GM10248 (cell line): ENCODE measurements at regions not wholly inside any gene's neighbourhood (a gene's known extent, or its start where the extent isn't known, plus 50 kb on each side); places are given as distances from the start of the nearest gene placed in this dataset.
"Not testable (repeated sequence)": the region's sequence is repeated elsewhere in the genome, so short reads cannot be mapped to it uniquely, and the experiment has no call there.

Source experiments
- CTCF ChIA-PET: fragments of 300-600 bp; sonication (Branson Sonifier 250); formaldehyde crosslinking; extraction: SDS; loops from one replicate; lab custom pipeline; 2021; ENCODE audit warnings: antibody characterized with exemption; lab: Yijun Ruan, JAX
- POLR2A ChIA-PET: fragments of 350-650 bp; sonication (Branson Sonifier 250); formaldehyde crosslinking; extraction: SDS; loops from one replicate; lab custom pipeline; 2020; ENCODE audit warnings: antibody characterized with exemption; lab: Yijun Ruan, JAX
- DNase-seq: peaks from one replicate; pipeline ENCODE4 v3.0.0; 2012; ENCODE audit errors: extremely low spot score
- TF ChIP-seq, protein P1 (sequence below): IDR thresholded peaks from 2 replicates; pipeline ENCODE4 v1.5.1; 2012; ENCODE audit warnings: mild to moderate bottlenecking, low read depth; ENCODE audit errors: extremely low read depth, missing control alignments, control extremely low read depth

DNA sequence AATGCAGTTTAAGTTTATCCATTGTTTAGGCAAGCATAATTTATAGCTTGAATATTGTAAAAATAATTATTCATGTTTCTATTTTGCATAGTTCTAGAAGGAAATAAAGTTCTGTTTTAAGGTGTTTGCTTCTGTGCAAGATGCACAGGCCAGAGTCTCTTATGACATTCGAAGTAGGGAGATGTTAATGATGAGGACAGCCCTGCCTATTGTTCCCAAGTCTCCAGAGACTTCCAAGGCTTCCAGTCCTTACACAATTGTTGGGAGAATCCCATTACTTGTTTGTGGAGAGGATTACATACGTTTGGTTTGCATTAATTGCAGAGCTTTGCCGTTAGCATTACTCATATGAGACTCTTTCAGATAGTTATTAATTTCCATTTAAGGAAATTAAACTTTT lies 96.2 kb upstream of the ANK2 start:
- CTCF ChIA-PET = interaction anchor here (1.6 to 2.9 kb wide), 3 partner anchors 9 to 144 kb away, joined by 4 to 25 read pairs (median 23); no protein-coding TSS in a partner anchor
- TF ChIP-seq, protein P1, sequence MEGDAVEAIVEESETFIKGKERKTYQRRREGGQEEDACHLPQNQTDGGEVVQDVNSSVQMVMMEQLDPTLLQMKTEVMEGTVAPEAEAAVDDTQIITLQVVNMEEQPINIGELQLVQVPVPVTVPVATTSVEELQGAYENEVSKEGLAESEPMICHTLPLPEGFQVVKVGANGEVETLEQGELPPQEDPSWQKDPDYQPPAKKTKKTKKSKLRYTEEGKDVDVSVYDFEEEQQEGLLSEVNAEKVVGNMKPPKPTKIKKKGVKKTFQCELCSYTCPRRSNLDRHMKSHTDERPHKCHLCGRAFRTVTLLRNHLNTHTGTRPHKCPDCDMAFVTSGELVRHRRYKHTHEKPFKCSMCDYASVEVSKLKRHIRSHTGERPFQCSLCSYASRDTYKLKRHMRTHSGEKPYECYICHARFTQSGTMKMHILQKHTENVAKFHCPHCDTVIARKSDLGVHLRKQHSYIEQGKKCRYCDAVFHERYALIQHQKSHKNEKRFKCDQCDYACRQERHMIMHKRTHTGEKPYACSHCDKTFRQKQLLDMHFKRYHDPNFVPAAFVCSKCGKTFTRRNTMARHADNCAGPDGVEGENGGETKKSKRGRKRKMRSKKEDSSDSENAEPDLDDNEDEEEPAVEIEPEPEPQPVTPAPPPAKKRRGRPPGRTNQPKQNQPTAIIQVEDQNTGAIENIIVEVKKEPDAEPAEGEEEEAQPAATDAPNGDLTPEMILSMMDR = no peak
- POLR2A ChIA-PET = no interaction called here
- no peak for DNase-seq

DNA sequence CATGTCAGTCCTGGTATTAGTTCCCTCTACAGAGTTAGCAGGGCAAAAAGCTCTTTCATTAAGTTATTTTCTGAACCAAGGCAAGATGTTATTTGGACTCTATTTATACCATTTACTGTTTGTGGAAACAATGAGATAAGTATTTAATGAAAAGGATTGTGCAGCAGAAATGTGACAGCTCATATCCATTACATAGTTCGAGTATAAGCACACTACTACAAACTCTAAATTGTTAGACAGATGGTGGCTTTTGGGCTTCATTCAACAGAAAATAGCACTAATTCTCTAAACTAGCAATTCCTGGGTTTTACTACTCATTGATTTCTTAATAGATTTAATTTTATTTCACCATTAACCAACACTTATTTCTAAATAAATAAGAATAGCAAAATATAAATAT lies 95.2 kb upstream of the ANK2 start:
- CTCF ChIA-PET = no interaction called here
- DNase-seq = no peak
- TF ChIP-seq, protein P1 = no peak
- POLR2A ChIA-PET = no interaction called here

DNA sequence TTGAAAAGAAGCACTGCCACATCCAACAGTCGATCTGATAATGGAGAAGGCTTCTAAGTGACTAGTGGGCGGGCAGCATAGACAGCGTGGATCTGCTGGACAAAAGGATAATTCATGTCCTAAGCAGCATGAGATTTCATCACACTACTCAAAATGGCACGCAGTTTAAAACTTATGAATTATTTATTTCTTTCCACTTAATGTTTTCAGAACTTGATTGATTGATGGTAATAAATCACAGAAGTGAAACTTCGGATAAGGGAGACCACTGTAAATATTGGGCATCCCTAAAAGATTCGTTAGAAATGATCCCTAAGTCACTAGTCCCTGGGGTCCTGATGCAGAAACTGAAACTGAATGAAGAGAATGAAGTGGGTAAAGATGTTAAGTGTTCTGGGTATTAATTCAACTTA lies 93.0 kb upstream of the ANK2 start:
- TF ChIP-seq, protein P1 = no peak
- POLR2A ChIA-PET = no interaction called here
- no peak for DNase-seq
- CTCF ChIA-PET = no interaction called here

DNA sequence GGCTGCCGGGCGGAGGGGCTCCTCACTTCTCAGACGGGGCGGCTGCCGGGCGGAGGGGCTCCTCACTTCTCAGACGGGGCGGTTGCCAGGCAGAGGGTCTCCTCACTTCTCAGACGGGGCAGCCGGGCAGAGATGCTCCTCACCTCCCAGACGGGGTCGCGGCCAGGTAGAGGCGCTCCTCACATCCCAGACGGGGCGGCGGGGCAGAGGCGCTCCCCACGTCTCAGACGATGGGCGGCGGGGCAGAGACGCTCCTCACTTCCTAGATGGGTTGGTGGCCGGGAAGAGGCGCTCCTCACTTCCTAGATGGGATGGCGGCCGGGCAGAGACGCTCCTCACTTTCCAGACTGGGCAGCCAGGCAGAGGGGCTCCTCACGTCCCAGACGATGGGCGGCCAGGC lies 91.7 kb upstream of the ANK2 start:
- POLR2A ChIA-PET, CTCF ChIA-PET, DNase-seq: not testable (repeated sequence)

DNA sequence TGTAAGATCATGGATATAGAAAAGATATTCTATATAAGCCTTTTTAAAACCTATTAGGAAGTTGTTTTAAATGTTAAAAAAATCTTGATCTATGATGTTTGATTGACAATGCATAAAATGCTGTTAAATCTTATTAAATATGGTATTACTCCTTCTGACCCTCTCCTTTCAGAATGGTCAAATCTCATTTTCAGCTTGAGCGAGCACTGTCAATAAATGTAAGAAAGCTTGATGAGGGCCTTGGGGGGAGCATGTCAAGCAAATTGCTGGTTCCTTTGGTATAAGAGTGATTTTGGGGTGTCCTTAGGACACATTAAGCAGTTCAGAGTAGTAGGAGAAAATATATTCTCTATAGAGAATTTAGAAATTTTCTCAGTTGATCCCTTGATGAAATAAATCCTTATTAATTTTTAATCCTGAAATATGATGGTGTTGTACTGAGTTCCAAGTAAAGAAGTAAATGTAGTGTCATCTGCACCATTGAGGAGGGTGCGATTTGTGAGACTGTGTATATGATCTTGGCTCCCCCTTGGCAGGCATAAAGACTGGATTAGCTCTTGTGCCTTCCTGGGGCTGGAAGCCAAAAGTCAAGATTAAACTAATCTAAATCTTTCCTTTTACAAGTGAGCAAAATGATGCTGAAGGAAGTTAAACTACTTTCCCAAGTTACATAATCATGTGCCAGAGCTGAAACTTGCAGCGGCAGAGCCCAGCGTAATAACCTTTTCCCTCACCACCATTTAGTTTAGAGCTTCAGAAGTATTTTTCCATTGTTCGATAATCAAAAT lies 82.6 kb upstream of the ANK2 start:
- ChIA-PET POLR2A (no interaction called here), CTCF (interaction anchor here (1.0 kb wide), 1 partner anchor 15 kb away, joined by 6 read pairs; no protein-coding TSS in a partner anchor)
- no peak for DNase-seq
- TF ChIP-seq, protein P1 = no peak

DNA sequence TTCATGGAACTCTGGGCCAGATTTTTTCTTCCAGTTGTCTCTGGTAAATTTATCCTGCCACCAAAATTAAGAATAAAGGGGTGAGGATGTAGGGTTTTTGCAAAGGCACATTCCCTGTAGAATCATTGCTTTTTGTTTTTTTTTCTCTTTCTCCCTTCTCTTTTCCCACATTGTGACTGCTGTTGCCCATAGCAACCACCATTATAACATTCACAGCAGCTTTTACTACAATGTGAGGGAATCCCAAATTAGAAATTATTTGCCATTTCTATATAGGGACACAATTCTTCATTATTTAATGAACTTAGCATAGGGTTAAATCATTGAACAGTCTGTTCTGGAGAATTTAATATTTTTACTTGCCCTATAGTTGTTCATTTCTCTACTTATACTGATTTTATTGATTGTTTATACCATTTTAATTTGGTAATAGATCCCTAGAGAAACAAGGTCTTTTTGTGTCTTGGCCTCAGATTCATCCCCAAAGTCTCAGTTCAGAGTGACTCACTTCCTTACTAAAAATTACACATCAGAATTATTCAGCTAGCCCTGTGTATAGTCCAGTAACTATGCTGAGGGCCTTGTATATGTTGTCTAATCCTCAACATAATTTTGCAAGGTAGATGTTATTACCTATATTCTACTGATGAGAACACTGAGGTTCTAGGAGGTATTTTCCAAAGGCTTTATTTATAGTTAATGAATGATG lies 80.8 kb upstream of the ANK2 start:
- TF ChIP-seq, protein P1 = no peak
- DNase-seq = no peak
- ChIA-PET POLR2A (no interaction called here), CTCF (interaction anchor here (1.2 to 1.9 kb wide), 2 partner anchors 17 to 30 kb away, joined by 3 to 7 read pairs; no protein-coding TSS in a partner anchor)

DNA sequence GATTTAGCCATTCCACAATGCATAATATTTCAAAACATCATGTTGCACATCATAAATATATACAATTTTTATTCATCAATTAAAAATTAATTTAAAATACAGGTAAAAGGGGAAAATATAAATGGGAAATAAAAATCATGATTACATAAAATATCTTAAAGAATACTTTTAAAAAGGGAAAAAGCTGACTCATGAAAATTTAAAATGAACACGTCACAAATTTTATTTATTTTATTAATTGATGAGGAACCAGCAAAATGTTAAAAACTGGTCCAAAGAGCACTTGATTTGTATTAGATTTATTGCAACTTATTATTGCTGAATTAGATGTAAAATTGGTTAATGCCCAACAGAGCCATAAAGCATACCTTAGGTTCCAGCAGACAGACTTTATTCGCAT lies 78.5 kb upstream of the ANK2 start:
- no peak for DNase-seq
- POLR2A ChIA-PET = no interaction called here
- TF ChIP-seq, protein P1 = no peak
- CTCF ChIA-PET = interaction anchor here (0.8 kb wide), 1 partner anchor 170 kb away, joined by 3 read pairs; no protein-coding TSS in a partner anchor
